IPS-18c (cell line): ENCODE measurements at regions not wholly inside any gene's neighbourhood (a gene's known extent, or its start where the extent isn't known, plus 50 kb on each side); places are given as distances from the start of the nearest gene placed in this dataset.

Experiments
- H3K4me3 ChIP-seq: 2 replicates; pipeline ENCODE4 v1.7.0; 2013; ENCODE audit warnings: low read depth, mild to moderate bottlenecking, low read length, moderate library complexity; ENCODE audit not compliant: insufficient read depth
- H3K9me3 ChIP-seq: one replicate; pipeline ENCODE4 v1.6.1; 2013; ENCODE audit warnings: mild to moderate bottlenecking, low read length, moderate library complexity; ENCODE audit not compliant: control insufficient read depth, insufficient read depth

DNA sequence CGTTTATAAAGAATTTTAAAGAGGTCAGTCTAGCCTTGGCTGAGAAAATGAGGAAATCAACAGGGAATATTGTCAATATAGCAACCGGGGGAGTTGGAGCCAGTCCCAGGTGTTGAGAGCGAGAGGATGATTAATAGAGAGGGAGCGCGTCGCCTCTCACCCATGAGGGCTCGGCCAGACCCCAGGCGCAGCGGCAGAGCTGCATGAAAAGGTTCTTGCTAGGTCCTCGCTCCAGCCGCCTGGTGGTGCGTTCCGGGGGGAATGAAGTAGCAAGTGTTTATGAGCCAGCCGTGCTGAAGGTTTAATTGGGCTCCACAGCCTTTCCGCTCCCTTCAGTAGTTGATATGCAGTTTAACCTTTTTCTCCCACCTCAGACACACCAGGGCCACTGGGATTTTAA lies 167.3 kb upstream of the IRX1 start:
- Histone ChIP-seq H3K4me3 (no peak overlapping the region), H3K9me3 (no peaks in the 10 kb centered on the region)

GRCh38 chr5:3424946-3425345 lies 170.7 kb upstream of the IRX1 start:
- no peaks in the 10 kb centered on the region for H3K9me3 ChIP-seq

GRCh38 chr5:3417376-3417943 lies 178.2 kb upstream of the IRX1 start:
- no peaks in the 10 kb centered on the region for H3K9me3 ChIP-seq

More at GRCh38 chr5:3424946-3425345, 170.7 kb upstream of the IRX1 start:
- no peak overlapping the region for H3K4me3 ChIP-seq

GRCh38 chr5:3414371-3414770 lies 181.3 kb upstream of the IRX1 start:
- H3K9me3 ChIP-seq: no peaks in the 10 kb centered on the region

More at GRCh38 chr5:3417376-3417943, 178.2 kb upstream of the IRX1 start:
- H3K4me3 ChIP-seq: no peak overlapping the region

GRCh38 chr5:3412146-3412545 lies 183.5 kb upstream of the IRX1 start:
- H3K9me3 ChIP-seq: no peaks in the 10 kb centered on the region
- no peak overlapping the region for H3K4me3 ChIP-seq

More at GRCh38 chr5:3414371-3414770, 181.3 kb upstream of the IRX1 start:
- no peak overlapping the region for H3K4me3 ChIP-seq

- no peaks in the 10 kb centered on the region for H3K9me3 ChIP-seq
- H3K4me3 ChIP-seq: no peak overlapping the region
Measured at GRCh38 chr5:3411363-3411762, 184.3 kb upstream of the IRX1 start.

GRCh38 chr5:3401635-3402034 lies 194.0 kb upstream of the IRX1 start:
- no peak overlapping the region for H3K4me3 ChIP-seq
- peaks cover 4% of the 10 kb centered on the region for H3K9me3 ChIP-seq

GRCh38 chr5:3400659-3401058 lies 195.0 kb upstream of the IRX1 start:
- H3K9me3 ChIP-seq: peaks cover 4% of the 10 kb centered on the region
- H3K4me3 ChIP-seq: no peak overlapping the region

DNA sequence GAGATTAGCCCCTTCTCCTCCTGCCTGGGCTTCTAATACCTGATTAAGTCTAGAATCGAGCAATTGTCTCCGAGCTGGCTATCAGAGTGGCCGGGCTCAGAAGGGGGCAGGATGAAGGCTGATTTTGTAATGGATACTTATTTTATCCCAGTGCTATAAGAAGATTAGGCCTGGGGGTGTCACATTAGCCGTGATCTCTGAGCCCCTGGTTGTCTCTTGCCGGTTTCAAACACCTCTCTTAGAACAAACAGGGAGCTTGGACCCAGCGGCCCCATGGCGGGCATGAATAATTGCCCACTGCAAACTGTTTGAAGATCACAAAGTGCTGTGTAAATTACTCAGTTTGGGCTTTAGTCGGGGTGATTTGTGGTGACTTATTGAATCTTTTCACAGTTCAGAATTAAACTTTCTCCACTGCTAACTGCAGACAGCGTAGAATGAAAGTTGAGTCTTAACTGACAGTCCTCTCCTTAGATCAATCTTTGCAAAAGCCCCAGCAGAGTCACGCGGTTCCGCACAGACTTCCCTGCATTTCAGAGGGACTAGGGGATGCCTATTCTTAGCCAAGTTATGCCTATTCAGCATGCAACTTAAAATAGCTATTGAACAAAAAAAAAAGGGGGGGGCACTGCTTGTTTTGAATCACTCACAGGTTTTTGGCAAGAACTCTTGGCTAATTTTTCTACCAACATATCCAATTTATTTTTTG lies 200.6 kb upstream of the IRX1 start:
- H3K4me3 ChIP-seq: no peak overlapping the region
- peaks cover 4% of the 10 kb centered on the region for H3K9me3 ChIP-seq

DNA sequence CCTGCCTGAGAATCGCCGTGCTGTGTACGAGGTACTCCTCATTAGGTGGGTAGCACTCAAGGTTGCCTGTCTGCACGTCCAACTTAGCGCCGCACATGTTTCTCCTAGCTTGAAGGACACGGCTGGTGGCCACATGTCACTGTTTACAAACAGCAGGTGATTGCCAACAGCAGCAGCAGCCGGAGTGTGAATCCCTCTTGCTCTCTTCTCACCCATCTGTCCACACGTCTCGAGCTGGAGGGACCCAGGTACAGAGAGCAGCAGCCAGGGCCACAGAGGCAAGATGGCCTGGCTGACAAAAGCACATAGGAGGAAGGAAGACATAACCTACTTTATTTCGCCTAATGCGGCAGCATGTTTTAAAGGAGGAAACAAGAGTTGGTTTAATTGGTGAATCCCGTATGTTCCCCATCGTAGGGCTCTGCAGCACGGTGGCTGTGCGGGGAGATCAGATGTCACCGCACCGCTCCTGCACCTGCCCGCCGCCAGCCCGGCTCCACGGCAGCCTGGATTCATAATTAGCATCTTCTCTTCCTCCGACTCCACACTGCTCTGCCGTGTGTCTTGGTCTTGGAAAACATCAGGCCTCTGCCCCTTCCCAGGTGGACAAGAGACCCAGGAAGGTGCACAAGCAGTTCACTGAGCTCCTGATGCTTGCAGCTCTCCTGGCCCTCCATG lies 201.6 kb upstream of the IRX1 start:
- H3K4me3 ChIP-seq: no peak overlapping the region
- H3K9me3 ChIP-seq: peaks cover 4% of the 10 kb centered on the region

DNA sequence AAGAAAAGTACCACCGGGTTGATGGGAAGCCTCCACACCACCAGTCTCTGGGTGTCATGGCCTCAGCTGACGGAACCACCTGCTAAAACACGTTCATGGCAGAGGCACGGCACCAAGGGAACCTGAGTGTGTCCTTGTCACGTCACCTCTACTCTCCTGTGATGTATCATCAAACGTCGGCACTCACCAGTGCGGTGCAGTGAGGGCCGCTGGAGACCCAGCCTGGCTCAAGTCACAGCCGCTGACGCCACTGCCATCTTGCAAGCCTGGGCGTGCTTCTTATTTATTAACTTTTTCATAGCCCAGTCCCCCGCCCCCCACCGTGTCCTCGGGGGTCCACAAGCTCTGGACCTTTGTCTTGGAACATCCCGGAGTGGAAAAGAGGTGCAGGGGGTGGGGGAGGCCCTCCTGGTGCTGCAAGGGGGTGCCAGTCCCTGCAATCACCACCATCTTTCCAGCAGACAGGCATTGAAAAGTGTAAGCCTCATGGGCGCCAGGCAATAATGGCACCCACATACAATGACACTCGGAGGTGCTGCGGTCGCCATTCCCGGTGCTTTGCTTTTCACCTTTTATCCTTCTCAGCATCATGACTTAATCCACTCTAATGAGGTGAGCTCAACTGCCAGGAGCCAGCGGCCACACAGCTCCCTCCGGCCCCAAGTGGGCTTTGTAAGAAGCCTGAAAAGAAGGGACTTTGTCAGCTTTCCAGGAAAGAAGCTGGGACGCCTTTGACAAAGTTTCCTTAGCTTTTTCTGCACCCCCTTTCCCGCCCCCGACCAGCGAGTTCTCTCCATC lies 202.3 kb upstream of the IRX1 start:
- no peak overlapping the region for H3K4me3 ChIP-seq
- no peaks in the 10 kb centered on the region for H3K9me3 ChIP-seq

GRCh38 chr5:3392306-3392939 lies 203.2 kb upstream of the IRX1 start:
- Histone ChIP-seq H3K9me3 (no peaks in the 10 kb centered on the region), H3K4me3 (no peak overlapping the region)

GRCh38 chr5:3391210-3391609 lies 204.4 kb upstream of the IRX1 start:
- H3K9me3 ChIP-seq: no peaks in the 10 kb centered on the region
- H3K4me3 ChIP-seq: no peak overlapping the region

- no peaks in the 10 kb centered on the region for H3K9me3 ChIP-seq
Measured at GRCh38 chr5:3389471-3390026, 206.1 kb upstream of the IRX1 start.

DNA sequence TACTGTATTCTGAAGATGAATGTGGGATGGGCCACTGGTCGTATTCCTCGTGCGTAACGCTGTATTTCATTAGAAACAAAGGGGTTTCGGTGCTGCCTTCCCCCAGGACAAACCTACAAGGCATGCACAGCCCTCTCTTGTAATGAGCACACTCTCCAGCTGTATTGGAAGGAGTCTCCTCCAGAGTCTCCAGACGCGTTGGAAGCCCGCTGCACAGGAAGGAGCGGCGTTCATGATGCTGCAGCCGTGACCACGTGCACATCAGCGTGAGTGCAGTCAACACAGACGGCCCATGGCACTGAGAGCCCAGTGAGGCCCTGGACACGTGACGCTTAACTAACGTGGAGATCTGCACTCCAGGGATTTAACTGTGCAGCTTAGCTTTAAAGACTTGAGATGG lies 209.0 kb upstream of the IRX1 start:
- no peaks in the 10 kb centered on the region for H3K9me3 ChIP-seq
- H3K4me3 ChIP-seq: no peak overlapping the region

More at GRCh38 chr5:3389471-3390026, 206.1 kb upstream of the IRX1 start:
- no peak overlapping the region for H3K4me3 ChIP-seq

DNA sequence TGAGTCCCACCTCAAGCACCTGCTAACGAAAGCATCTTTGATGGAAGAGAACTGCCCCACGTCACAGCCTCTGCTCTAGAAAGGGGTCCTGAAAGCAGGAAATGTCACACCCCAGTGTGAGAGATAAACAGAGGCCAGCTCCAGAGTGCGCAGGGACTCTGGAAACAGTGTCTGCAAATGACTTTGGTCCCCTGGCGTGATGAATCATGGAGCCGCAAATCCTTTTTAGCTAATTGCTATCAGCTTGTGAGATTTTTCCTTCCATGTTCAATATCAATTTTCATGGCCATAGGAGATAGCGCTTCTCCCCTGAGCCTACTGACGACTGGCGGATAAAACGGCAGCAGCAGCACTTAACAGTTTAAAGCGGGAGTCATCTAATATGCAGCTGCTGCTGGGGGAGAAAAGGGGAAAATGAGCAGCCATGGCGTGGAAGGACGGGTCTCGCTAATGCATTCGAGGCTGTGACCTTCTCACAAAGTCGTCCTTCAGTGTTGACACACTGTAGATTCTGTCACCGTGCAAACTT lies 209.6 kb upstream of the IRX1 start:
- H3K4me3 ChIP-seq: no peak overlapping the region
- no peaks in the 10 kb centered on the region for H3K9me3 ChIP-seq

DNA sequence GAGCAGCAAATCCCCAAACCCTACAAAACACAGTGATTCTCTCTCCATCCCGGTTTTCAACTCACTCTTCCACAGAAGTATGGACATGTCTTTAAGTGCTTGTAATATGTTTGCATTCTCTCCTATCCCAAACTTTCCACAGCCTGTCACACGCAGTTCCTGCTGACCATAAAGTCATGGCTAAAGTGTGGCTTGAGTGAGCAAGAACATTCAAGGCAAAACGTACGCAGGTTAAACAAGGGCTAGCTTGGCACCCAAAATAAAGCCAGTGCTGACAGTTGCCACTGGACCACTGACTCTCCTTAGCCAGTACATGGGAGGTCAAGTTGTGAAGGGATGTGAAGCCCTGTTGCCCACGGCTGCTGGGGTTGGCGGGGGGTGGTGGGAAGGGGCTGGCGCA lies 211.1 kb upstream of the IRX1 start:
- no peaks in the 10 kb centered on the region for H3K9me3 ChIP-seq
- no peak overlapping the region for H3K4me3 ChIP-seq
